ENCODE measurements at regions not wholly inside any gene's neighbourhood (a gene's known extent, or its start where the extent isn't known, plus 50 kb on each side); places are given as distances from the start of the nearest gene placed in this dataset.

- DNase-seq: no peak
Measured at GRCh38 chr1:182293119-182293589, 98.4 kb downstream of the GLUL start.

GRCh38 chr1:182292193-182292741, 99.3 kb downstream of the GLUL start:
- DNase-seq: no peak

GRCh38 chr1:182291584-182292192, 99.9 kb downstream of the GLUL start:
- no peak for DNase-seq

- no peak for DNase-seq
Measured at GRCh38 chr1:182288749-182289604, 102.6 kb downstream of the GLUL start.

GRCh38 chr1:182286761-182287160, 104.8 kb downstream of the GLUL start:
- no peak for DNase-seq

- no peak for DNase-seq
Measured at GRCh38 chr1:182283746-182284544, 107.6 kb downstream of the GLUL start.

GRCh38 chr1:182281541-182281940, 110.0 kb downstream of the GLUL start:
- DNase-seq: no peak

- no peak for DNase-seq
Measured at GRCh38 chr1:182280504-182280900, 111.1 kb downstream of the GLUL start.

- no peak for DNase-seq
Measured at GRCh38 chr1:182279724-182280503, 111.7 kb downstream of the GLUL start.

GRCh38 chr1:182279302-182279701, 112.3 kb downstream of the GLUL start:
- DNase-seq: no peak

GRCh38 chr1:182278144-182279054, 113.2 kb downstream of the GLUL start:
- no peak for DNase-seq

GRCh38 chr1:182275271-182275670, 116.3 kb downstream of the GLUL start:
- DNase-seq: no peak

GRCh38 chr1:182274618-182275017, 117.0 kb downstream of the GLUL start:
- DNase-seq: no peak

- no peak for DNase-seq
Measured at GRCh38 chr1:182270731-182271130, 120.9 kb downstream of the GLUL start.

GRCh38 chr1:182269097-182269496, 122.5 kb downstream of the GLUL start:
- no peak for DNase-seq

- DNase-seq: no peak
Measured at GRCh38 chr1:182268669-182269068, 122.9 kb downstream of the GLUL start.

GRCh38 chr1:182264185-182264584, 127.4 kb downstream of the GLUL start:
- DNase-seq: no peak

GRCh38 chr1:182263706-182264105, 127.9 kb downstream of the GLUL start:
- DNase-seq: no peak

- no peak for DNase-seq
Measured at GRCh38 chr1:182262425-182262824, 129.2 kb downstream of the GLUL start.

- no peak for DNase-seq
Measured at GRCh38 chr1:182261655-182262054, 129.9 kb downstream of the GLUL start.

- DNase-seq: no peak
Measured at GRCh38 chr1:182260516-182260915, 131.1 kb downstream of the GLUL start.

Data from CD4-positive, alpha-beta T cell treated with Interleukin-4 for 1 hour (primary cell).